Nephron (organoid): ENCODE measurements at regions not wholly inside any gene's neighbourhood (a gene's known extent, or its start where the extent isn't known, plus 50 kb on each side); places are given as distances from the start of the nearest gene placed in this dataset.

Experiments used
- H3K27ac Mint-ChIP-seq, 3 experiments: 2 replicates each; pipeline ENCODE4 v1.8.0; 2020; ENCODE audit warnings: mixed read lengths in 3 of 3, mild to moderate bottlenecking in 2 of 3, moderate library complexity in 1 of 3
- H3K27me3 Mint-ChIP-seq: 2 replicates; pipeline ENCODE4 v1.8.0; 2021; ENCODE audit warnings: low read depth, mild to moderate bottlenecking, moderate library complexity, mixed read lengths
- H3K36me3 Mint-ChIP-seq: 2 replicates; pipeline ENCODE4 v1.8.0; 2020; ENCODE audit warnings: low read depth, mixed read lengths
- H3K4me1 Mint-ChIP-seq: 2 replicates; pipeline ENCODE4 v1.8.0; 2020; ENCODE audit warnings: mixed read lengths
- H3K4me3 Mint-ChIP-seq, 3 experiments: 2 replicates each; pipeline ENCODE4 v1.8.0; 2020; ENCODE audit warnings: mild to moderate bottlenecking in 3 of 3, mixed read lengths in 3 of 3, moderate library complexity in 2 of 3
- H3K9me3 Mint-ChIP-seq: 2 replicates; pipeline ENCODE4 v1.8.0; 2020; ENCODE audit warnings: mixed read lengths
- TF ChIP-seq, protein P1 (sequence below), 3 experiments: fragments of 200-600 bp; sonication (generic); IDR thresholded peaks; one replicate each; pipeline ENCODE4 v1.5.0; 2021; ENCODE audit warnings: antibody characterized with exemption in 3 of 3; ENCODE audit not compliant: unreplicated experiment in 3 of 3

DNA sequence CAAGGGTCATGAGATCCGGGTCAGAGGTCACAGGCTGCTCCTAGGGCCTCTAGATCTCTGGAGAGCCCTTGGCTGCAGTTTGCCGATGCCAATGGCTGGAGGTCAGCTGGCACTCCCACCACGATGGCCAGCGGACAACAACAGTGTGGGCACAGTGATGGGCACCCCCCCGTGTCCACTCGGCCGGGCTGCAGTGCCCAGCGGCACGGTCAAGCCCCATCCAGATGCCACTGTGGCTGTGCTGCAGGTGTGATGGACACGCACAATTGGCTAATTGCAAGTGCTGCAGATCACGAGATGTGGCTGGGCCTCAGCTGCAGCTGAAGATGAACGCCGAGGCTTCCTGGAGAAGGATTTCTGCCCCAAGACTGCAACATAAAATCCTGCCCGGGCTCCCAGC, 80.7 kb downstream of the PDGFA start:
- Mint-ChIP-seq H3K27me3 (peaks cover 12% of the 10 kb centered on the region), H3K9me3 (no peaks in the 10 kb centered on the region), H3K36me3 (no peaks in the 10 kb centered on the region), H3K4me1 (peaks cover 39% of the 10 kb centered on the region), H3K4me3 (no peak overlapping the region), H3K27ac (no peak overlapping the region)
- TF ChIP-seq, protein P1, sequence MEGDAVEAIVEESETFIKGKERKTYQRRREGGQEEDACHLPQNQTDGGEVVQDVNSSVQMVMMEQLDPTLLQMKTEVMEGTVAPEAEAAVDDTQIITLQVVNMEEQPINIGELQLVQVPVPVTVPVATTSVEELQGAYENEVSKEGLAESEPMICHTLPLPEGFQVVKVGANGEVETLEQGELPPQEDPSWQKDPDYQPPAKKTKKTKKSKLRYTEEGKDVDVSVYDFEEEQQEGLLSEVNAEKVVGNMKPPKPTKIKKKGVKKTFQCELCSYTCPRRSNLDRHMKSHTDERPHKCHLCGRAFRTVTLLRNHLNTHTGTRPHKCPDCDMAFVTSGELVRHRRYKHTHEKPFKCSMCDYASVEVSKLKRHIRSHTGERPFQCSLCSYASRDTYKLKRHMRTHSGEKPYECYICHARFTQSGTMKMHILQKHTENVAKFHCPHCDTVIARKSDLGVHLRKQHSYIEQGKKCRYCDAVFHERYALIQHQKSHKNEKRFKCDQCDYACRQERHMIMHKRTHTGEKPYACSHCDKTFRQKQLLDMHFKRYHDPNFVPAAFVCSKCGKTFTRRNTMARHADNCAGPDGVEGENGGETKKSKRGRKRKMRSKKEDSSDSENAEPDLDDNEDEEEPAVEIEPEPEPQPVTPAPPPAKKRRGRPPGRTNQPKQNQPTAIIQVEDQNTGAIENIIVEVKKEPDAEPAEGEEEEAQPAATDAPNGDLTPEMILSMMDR (IDR thresholded peaks at IDR 0.05; ENCODE audit: unreplicated experiment in 3 of 3) = no peak

- Mint-ChIP-seq H3K9me3 (no peaks in the 10 kb centered on the region), H3K27me3 (peaks cover 18% of the 10 kb centered on the region), H3K4me1 (peaks cover 42% of the 10 kb centered on the region), H3K27ac (peak overlapping the region in 1 of 3 experiments; percentile 10), H3K4me3 (no peak overlapping the region), H3K36me3 (no peaks in the 10 kb centered on the region)
- TF ChIP-seq, protein P1 (IDR thresholded peaks at IDR 0.05; ENCODE audit: unreplicated experiment in 3 of 3) = no peak
Measured at GRCh38 chr7:440059-440749, 79.4 kb downstream of the PDGFA start.

DNA sequence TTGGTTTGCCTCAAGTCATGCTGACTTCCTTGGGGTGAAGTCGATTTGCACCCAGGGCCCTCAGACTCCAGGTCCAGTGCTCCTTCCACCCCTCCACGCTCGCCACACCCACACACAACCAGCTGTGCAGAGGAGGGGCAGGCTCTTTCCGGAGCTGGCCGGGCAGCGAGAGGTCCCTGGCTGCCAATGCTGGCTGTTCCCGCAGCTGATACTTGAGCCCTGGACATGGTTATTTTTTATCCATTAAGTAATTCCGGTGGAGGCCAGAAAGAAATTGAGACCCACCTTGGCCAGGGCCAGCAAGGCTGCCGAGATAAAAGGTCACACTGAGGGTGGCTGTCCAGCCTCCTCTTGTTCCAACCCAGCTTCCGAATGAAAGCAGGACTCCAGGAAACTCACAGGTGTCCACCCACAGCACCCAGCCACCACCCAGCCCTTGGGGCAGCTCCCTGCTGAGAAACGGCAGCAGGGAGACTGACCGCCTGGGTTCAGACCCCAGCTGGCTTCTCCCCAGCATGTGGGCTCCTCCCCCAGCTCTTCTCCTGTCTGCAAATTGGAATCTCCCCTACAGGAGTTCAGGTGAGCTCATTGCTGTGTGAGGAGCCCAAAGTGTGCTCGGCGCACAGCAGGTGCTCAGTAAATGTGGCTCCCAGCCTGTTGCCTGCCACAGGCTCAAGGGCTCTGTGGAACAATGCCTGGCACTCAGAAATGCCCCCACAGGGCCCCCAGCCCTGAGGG, 77.8 kb downstream of the PDGFA start:
- Mint-ChIP-seq H3K27me3 (peaks cover 15% of the 10 kb centered on the region), H3K36me3 (no peaks in the 10 kb centered on the region), H3K4me3 (no peak overlapping the region), H3K4me1 (peaks cover 32% of the 10 kb centered on the region), H3K9me3 (no peaks in the 10 kb centered on the region), H3K27ac (no peak overlapping the region)
- TF ChIP-seq, protein P1 (IDR thresholded peaks at IDR 0.05; ENCODE audit: unreplicated experiment in 3 of 3) = no peak

- no peaks in the 10 kb centered on the region for H3K9me3 Mint-ChIP-seq
- no peak overlapping the region for H3K4me3 Mint-ChIP-seq
- peaks cover 26% of the 10 kb centered on the region for H3K4me1 Mint-ChIP-seq
- peaks cover 15% of the 10 kb centered on the region for H3K27me3 Mint-ChIP-seq
- H3K36me3 Mint-ChIP-seq = no peaks in the 10 kb centered on the region
- TF ChIP-seq, protein P1 (IDR thresholded peaks at IDR 0.05; ENCODE audit: unreplicated experiment in 3 of 3) = no peak
- H3K27ac Mint-ChIP-seq = no peak overlapping the region
Measured at GRCh38 chr7:442457-442856, 77.2 kb downstream of the PDGFA start.

- Mint-ChIP-seq H3K4me1 (peaks cover 26% of the 10 kb centered on the region), H3K27ac (no peak overlapping the region), H3K36me3 (no peaks in the 10 kb centered on the region), H3K27me3 (peaks cover 15% of the 10 kb centered on the region), H3K9me3 (no peaks in the 10 kb centered on the region), H3K4me3 (no peak overlapping the region)
- TF ChIP-seq, protein P1 (IDR thresholded peaks at IDR 0.05; ENCODE audit: unreplicated experiment in 3 of 3) = no peak
Measured at GRCh38 chr7:443279-443833, 76.3 kb downstream of the PDGFA start.
